T-cell (primary cell): ENCODE measurements at regions not wholly inside any gene's neighbourhood (a gene's known extent, or its start where the extent isn't known, plus 50 kb on each side); places are given as distances from the start of the nearest gene placed in this dataset.

Source experiments
- ATAC-seq, 4 experiments: fragments of 200-7000 bp in 3 of 4; fragments of 150-1000 bp in 1 of 4; cut with Tn5 transposase; replicated peaks in 1 of 4; 1 replicate in 3 of 4; 2 replicates in 1 of 4; pipeline ENCODE4 v1.10.0; 2021; ENCODE audit warnings: moderate library complexity in 3 of 4, mild to moderate bottlenecking in 2 of 4, moderate number of reproducible peaks in 1 of 4
- CTCF ChIA-PET, 2 donors: fragments of 300-600 bp; sonication (Branson Sonifier 250); formaldehyde crosslinking; loops; one replicate each; lab custom pipeline; 2022; ENCODE audit warnings: antibody characterized with exemption in 2 of 2; lab: Charles Lee
- POLR2A ChIA-PET, 2 donors: fragments of 300-600 bp; sonication (Branson Sonifier 250); formaldehyde crosslinking; loops; one replicate each; lab custom pipeline; 2022; ENCODE audit warnings: antibody characterized with exemption in 2 of 2; lab: Charles Lee
- DNase-seq, 35 experiments: peaks; one replicate each; pipeline versions ENCODE4 v3.0.0 to v3.0.0-alpha.2; 2013 to 2023
- H3K27ac ChIP-seq: one replicate; pipeline ENCODE4 v1.5.1; 2013; ENCODE audit warnings: low read length
- H3K27me3 ChIP-seq, 2 experiments: replicated peaks in 1 of 2; 1 replicate in 1 of 2; 2 replicates in 1 of 2; pipeline versions ENCODE4 v1.6.1 to v1.7.0; 2013; ENCODE audit warnings: low read length in 1 of 2, mixed read lengths in 1 of 2; ENCODE audit not compliant: control insufficient read depth in 2 of 2, insufficient read depth in 2 of 2; ENCODE audit errors: extremely low read depth in 1 of 2
- H3K36me3 ChIP-seq, 2 donors: 1 replicate in 1 of 2; 2 replicates in 1 of 2; pipeline versions ENCODE4 v1.6.1 to v1.7.0; 2013; ENCODE audit warnings: low read length in 1 of 2; ENCODE audit not compliant: control insufficient read depth in 2 of 2, insufficient read depth in 1 of 2; ENCODE audit errors: extremely low read depth in 1 of 2
- H3K4me1 ChIP-seq, 2 experiments: 1 replicate in 1 of 2; 2 replicates in 1 of 2; pipeline versions ENCODE4 v1.6.1 to v1.7.0; 2013; ENCODE audit warnings: low read length in 2 of 2, mixed read lengths in 1 of 2; ENCODE audit not compliant: insufficient read depth in 2 of 2, control insufficient read depth in 1 of 2; ENCODE audit errors: extremely low read depth in 1 of 2
- H3K4me3 ChIP-seq, 2 donors: 1 replicate in 1 of 2; 2 replicates in 1 of 2; pipeline versions ENCODE4 v1.5.1 to v1.7.0; 2013; ENCODE audit warnings: mild to moderate bottlenecking in 2 of 2, low read length in 1 of 2, moderate library complexity in 1 of 2; ENCODE audit not compliant: control insufficient read depth in 1 of 2; ENCODE audit errors: extremely low read depth in 1 of 2
- H3K9me3 ChIP-seq: 2 replicates; pipeline ENCODE4 v1.7.0; 2013
- H3K27ac Mint-ChIP-seq, 2 donors: one replicate each; pipeline ENCODE4 v1.8.0; 2020 to 2021; ENCODE audit warnings: mild to moderate bottlenecking in 2 of 2, mixed read lengths in 2 of 2
- H3K27me3 Mint-ChIP-seq, 2 donors: one replicate each; pipeline ENCODE4 v1.8.0; 2021 to 2022; ENCODE audit warnings: mixed read lengths in 2 of 2
- H3K36me3 Mint-ChIP-seq: one replicate; pipeline ENCODE4 v1.8.0; 2021; ENCODE audit warnings: mixed read lengths
- H3K4me1 Mint-ChIP-seq, 3 donors: one replicate each; pipeline ENCODE4 v1.8.0; 2020 to 2022; ENCODE audit warnings: mixed read lengths in 3 of 3, mild to moderate bottlenecking in 1 of 3
- H3K4me3 Mint-ChIP-seq, 3 donors: one replicate each; pipeline ENCODE4 v1.8.0; 2020 to 2022; ENCODE audit warnings: mild to moderate bottlenecking in 3 of 3, mixed read lengths in 3 of 3, moderate library complexity in 3 of 3
- H3K9me3 Mint-ChIP-seq, 3 donors: one replicate each; pipeline ENCODE4 v1.8.0; 2020 to 2022; ENCODE audit warnings: mixed read lengths in 3 of 3
- WGBS: methylation state at CpG from one replicate; pipeline ENCODE4 v1.1.5; 2013; ENCODE audit warnings: missing lambda C conversion rate; ENCODE audit not compliant: insufficient coverage; 5-methylcytosine and 5-hydroxymethylcytosine counted together

DNA sequence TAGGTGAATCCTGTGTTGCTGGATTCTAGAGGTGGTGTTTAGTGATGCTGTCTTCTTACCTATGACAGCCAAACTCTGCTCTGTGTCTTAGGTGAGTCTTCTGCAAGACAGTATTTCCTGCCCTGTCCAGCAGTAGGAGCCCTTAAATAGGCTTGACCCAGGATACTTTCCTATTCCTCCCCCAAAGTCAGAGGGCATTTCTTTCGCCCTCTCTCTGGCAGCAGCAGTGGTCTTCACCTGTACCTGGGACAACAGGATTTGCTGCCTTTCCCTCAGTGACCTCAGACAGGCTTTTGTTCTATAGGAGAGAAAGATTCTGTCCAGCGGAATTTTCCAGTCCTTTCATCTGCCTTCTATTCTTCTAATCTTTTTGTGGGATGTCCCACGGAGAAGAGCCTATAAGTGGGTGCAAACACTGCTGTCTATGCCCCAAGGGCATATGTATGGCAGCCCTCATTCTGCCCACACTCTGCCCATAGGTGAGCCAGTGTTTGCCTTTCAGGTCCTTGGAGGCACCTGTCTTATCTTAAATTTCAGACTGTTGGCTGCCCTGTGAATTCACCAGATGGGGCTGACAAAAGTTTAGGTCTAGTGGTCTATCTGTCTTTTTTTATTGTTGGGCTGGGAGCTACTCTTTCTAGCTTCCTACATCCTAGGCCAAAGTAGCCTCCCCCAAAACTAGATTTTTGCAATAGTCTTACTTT lies 177.3 kb upstream of the SPOPL start:
- H3K9me3 ChIP-seq = no peaks in the 10 kb centered on the region
- ATAC-seq (no peak), DNase-seq (no peak)
- H3K4me1 ChIP-seq = no peaks in the 10 kb centered on the region
- no CpG with 5 or more reads among the region's 3 CpGs for WGBS
- H3K4me3 Mint-ChIP-seq = no peak overlapping the region
- no peaks in the 10 kb centered on the region for H3K27me3 Mint-ChIP-seq
- H3K27ac Mint-ChIP-seq = no peak overlapping the region
- no peaks in the 10 kb centered on the region for H3K27me3 ChIP-seq
- H3K4me1 Mint-ChIP-seq = no peaks in the 10 kb centered on the region
- H3K36me3 Mint-ChIP-seq = no peaks in the 10 kb centered on the region
- H3K36me3 ChIP-seq = no peaks in the 10 kb centered on the region
- H3K27ac ChIP-seq = no peak overlapping the region
- H3K9me3 Mint-ChIP-seq = peaks cover 0 to 3% (median 0%) of the 10 kb centered on the region in 3 donors
- POLR2A ChIA-PET = no interaction called here
- no peak overlapping the region for H3K4me3 ChIP-seq
- CTCF ChIA-PET = no interaction called here

DNA sequence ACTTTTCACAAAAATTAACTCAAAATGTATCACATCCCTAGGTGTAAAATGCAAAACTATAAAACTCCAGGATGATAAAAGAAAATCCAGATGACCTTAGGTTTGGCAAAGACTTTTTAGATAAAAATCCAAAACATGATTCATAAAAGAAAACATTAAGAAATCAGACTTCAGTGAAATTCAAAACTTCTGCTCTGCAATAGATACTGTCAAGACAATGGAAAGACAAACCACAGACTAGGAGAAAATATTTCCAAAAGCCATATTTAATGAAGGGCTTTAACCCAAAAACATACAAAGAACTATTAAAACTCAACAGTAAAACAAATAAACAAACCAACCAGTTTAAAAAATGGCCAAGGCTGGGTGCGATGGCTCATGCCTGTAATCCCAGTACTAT lies 173.6 kb upstream of the SPOPL start:
- Histone ChIP-seq H3K4me1 (no peaks in the 10 kb centered on the region), H3K9me3 (no peaks in the 10 kb centered on the region), H3K27me3 (no peaks in the 10 kb centered on the region), H3K4me3 (no peak overlapping the region), H3K36me3 (no peaks in the 10 kb centered on the region), H3K27ac (no peak overlapping the region)
- Mint-ChIP-seq H3K27me3 (no peaks in the 10 kb centered on the region), H3K4me1 (no peaks in the 10 kb centered on the region), H3K27ac (no peak overlapping the region), H3K4me3 (no peak overlapping the region), H3K9me3 (peaks cover 0 to 4% (median 3%) of the 10 kb centered on the region in 3 donors), H3K36me3 (no peaks in the 10 kb centered on the region)
- DNase-seq = no peak
- ChIA-PET CTCF (no interaction called here), POLR2A (no interaction called here)
- no peak for ATAC-seq
- WGBS = no CpG with 5 or more reads among the region's 1 CpG

DNA sequence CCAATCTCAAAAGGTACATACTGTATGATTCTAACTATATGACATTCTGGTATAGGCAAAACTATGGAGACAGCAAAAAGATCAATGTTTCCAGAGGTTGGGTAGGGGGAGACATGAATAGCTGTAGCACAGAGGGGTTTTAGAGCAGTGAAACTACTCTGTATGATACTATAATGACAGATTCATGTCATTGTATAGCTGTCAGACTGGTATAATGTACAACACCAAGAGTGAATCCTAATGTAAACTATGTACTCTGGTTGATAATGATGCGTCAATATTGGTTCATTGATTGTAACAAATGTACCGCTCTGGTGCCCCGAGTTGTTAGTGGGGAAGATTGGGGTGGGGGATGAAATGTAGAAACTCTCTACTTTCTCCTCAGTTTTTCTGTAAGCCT lies 172.4 kb upstream of the SPOPL start:
- no peaks in the 10 kb centered on the region for H3K36me3 ChIP-seq
- no peaks in the 10 kb centered on the region for H3K9me3 ChIP-seq
- H3K27me3 ChIP-seq = no peaks in the 10 kb centered on the region
- DNase-seq (no peak), ATAC-seq (no peak)
- H3K27ac ChIP-seq = no peak overlapping the region
- Mint-ChIP-seq H3K4me1 (no peaks in the 10 kb centered on the region), H3K9me3 (peaks cover 0 to 4% (median 3%) of the 10 kb centered on the region in 3 donors), H3K27me3 (no peaks in the 10 kb centered on the region), H3K36me3 (no peaks in the 10 kb centered on the region), H3K27ac (no peak overlapping the region), H3K4me3 (no peak overlapping the region)
- CTCF ChIA-PET = no interaction called here
- H3K4me1 ChIP-seq = no peaks in the 10 kb centered on the region
- no CpG with 5 or more reads among the region's 3 CpGs for WGBS
- H3K4me3 ChIP-seq = no peak overlapping the region
- POLR2A ChIA-PET = no interaction called here

DNA sequence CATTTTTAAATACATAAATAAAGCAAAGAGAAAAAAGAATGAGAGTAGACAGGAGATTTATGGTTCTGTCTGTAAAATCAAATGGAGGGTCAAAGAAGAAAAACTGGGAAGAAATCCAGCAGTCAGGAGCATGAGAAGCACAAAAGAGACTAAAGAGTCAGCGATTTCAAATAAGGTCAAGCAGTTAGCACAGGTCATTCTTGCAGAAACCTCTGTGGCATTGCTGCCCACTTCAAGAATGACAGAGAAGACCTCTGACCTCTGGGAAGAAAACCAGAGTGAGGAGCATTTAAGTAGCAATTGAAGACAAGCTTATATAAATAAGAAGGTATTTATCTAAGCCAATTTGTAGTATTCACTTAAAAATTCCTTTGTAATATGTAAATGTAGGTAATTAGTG lies 172.0 kb upstream of the SPOPL start:
- ChIA-PET POLR2A (no interaction called here), CTCF (no interaction called here)
- Histone ChIP-seq H3K4me1 (no peaks in the 10 kb centered on the region), H3K36me3 (no peaks in the 10 kb centered on the region), H3K9me3 (no peaks in the 10 kb centered on the region), H3K27me3 (no peaks in the 10 kb centered on the region), H3K27ac (no peak overlapping the region), H3K4me3 (no peak overlapping the region)
- H3K4me1 Mint-ChIP-seq = no peaks in the 10 kb centered on the region
- peaks cover 0 to 4% (median 3%) of the 10 kb centered on the region in 3 donors for H3K9me3 Mint-ChIP-seq
- no peak overlapping the region for H3K4me3 Mint-ChIP-seq
- no peaks in the 10 kb centered on the region for H3K27me3 Mint-ChIP-seq
- 63% methylated on average over 1 of the region's 1 CpG for WGBS
- no peak overlapping the region for H3K27ac Mint-ChIP-seq
- ATAC-seq = no peak
- DNase-seq = no peak
- H3K36me3 Mint-ChIP-seq = no peaks in the 10 kb centered on the region

DNA sequence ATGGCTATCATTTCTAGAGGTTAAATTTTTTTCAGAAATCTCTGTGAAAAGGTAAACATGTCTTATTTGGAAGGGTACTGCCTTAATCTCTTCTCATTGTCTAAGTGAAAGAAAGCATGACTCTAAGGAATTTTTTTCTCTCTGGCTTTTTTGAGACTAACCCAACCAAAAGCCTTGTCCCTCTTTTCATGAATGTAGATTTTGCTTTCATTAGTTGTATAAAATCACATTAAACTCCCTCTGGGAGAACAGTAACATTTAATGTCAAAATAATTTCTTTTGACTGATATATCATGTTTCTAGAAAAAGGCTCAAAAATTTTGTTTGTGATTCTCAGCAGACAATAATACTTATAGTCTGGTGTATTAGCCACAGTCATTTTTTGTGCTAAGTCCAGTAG lies 168.4 kb upstream of the SPOPL start:
- Mint-ChIP-seq H3K4me1 (no peaks in the 10 kb centered on the region), H3K9me3 (peaks cover 0 to 4% (median 3%) of the 10 kb centered on the region in 3 donors), H3K4me3 (no peak overlapping the region), H3K36me3 (no peaks in the 10 kb centered on the region), H3K27ac (no peak overlapping the region), H3K27me3 (no peaks in the 10 kb centered on the region)
- no peak for ATAC-seq
- no peaks in the 10 kb centered on the region for H3K9me3 ChIP-seq
- no peak for DNase-seq
- no peak overlapping the region for H3K4me3 ChIP-seq
- CTCF ChIA-PET = no interaction called here
- no peaks in the 10 kb centered on the region for H3K36me3 ChIP-seq
- no peak overlapping the region for H3K27ac ChIP-seq
- H3K4me1 ChIP-seq = no peaks in the 10 kb centered on the region
- H3K27me3 ChIP-seq = no peaks in the 10 kb centered on the region
- POLR2A ChIA-PET = no interaction called here

DNA sequence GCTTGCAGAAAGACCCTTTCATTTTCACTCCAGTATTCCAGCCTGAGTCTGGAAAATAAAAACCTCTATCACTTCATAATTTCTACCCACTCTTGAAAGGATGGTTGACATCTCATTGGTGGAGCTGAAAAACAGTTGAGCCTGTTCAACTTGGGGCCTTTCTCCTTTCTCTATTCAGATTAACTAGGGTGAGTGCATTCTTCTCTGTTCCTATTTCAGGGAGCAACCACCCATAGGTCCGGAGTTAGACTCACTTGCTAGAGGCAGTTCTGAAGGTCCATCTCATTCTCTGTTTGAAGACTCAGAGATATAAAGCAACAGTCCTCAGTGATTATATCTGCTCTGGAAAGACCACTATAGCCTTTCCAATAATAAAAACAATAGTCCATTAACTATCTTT lies 167.9 kb upstream of the SPOPL start:
- Histone ChIP-seq H3K4me3 (no peak overlapping the region), H3K27me3 (no peaks in the 10 kb centered on the region), H3K4me1 (no peaks in the 10 kb centered on the region), H3K36me3 (no peaks in the 10 kb centered on the region), H3K9me3 (no peaks in the 10 kb centered on the region), H3K27ac (no peak overlapping the region)
- no peak for ATAC-seq
- H3K36me3 Mint-ChIP-seq = no peaks in the 10 kb centered on the region
- DNase-seq = no peak
- H3K4me3 Mint-ChIP-seq = no peak overlapping the region
- ChIA-PET POLR2A (no interaction called here), CTCF (no interaction called here)
- H3K9me3 Mint-ChIP-seq = peaks cover 0 to 4% (median 3%) of the 10 kb centered on the region in 3 donors
- no peaks in the 10 kb centered on the region for H3K4me1 Mint-ChIP-seq
- 60% methylated on average over 1 of the region's 1 CpG for WGBS
- H3K27me3 Mint-ChIP-seq = no peaks in the 10 kb centered on the region
- no peak overlapping the region for H3K27ac Mint-ChIP-seq

DNA sequence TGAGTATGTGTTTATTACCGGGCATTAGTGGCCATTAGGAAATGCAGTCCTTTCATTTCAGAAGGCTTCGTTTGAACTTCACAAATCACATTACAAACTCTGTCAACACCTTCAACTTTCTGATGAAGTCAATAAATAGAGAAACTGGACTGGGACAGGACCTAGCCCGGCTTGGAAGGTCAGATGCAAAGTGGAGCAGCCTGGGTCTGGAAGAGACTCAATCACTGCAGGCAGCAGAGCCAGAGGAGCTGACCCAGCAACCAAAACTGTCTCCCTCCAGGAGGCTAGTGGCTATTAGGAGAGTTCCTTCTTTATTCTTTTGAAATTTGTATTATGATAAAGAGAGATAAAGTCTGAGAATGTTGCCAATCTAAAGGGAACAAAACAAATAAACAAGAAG lies 167.2 kb upstream of the SPOPL start:
- no peak overlapping the region for H3K27ac Mint-ChIP-seq
- Histone ChIP-seq H3K4me3 (no peak overlapping the region), H3K27me3 (no peaks in the 10 kb centered on the region), H3K36me3 (no peaks in the 10 kb centered on the region), H3K9me3 (no peaks in the 10 kb centered on the region), H3K4me1 (no peaks in the 10 kb centered on the region), H3K27ac (no peak overlapping the region)
- no peaks in the 10 kb centered on the region for H3K27me3 Mint-ChIP-seq
- H3K4me1 Mint-ChIP-seq = no peaks in the 10 kb centered on the region
- H3K9me3 Mint-ChIP-seq = peaks cover 0 to 4% (median 0%) of the 10 kb centered on the region in 3 donors
- POLR2A ChIA-PET = no interaction called here
- DNase-seq (no peak), ATAC-seq (no peak)
- no CpG with 5 or more reads among the region's 3 CpGs for WGBS
- H3K36me3 Mint-ChIP-seq = no peaks in the 10 kb centered on the region
- CTCF ChIA-PET = no interaction called here
- no peak overlapping the region for H3K4me3 Mint-ChIP-seq
